GM19438 (cell line): ENCODE measurements at regions not wholly inside any gene's neighbourhood (a gene's known extent, or its start where the extent isn't known, plus 50 kb on each side); places are given as distances from the start of the nearest gene placed in this dataset.

Source experiments
- ATAC-seq: cut with Tn5 transposase; IDR thresholded peaks from one replicate; pipeline ENCODE4 v1.9.1; 2021; ENCODE audit warnings: low read depth; ENCODE audit not compliant: unreplicated experiment

DNA sequence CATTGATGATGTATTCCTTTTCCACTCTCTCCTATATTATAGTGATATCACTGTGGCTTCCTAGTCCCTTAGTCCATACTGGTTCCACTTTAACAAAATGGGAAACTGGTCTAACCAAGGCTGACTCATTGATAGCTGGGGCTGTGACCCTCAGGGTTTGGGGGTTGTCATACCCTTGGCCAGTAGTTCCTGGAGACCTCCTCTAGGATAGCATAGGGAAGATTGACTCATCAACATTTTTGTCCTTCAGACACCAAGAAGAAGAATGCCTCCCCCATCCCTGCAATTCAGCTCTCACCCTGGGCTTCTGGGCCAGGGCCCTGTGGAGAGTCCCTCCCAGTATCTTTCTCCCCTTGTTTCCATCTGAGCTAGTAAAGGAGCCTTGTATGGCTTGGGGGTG, 68.8 kb upstream of the PRPS1 start:
- ATAC-seq, result no peak

- no peak for ATAC-seq
These were observed 68.3 kb upstream of the PRPS1 start for GRCh38 chrX:107560041-107560440.

DNA sequence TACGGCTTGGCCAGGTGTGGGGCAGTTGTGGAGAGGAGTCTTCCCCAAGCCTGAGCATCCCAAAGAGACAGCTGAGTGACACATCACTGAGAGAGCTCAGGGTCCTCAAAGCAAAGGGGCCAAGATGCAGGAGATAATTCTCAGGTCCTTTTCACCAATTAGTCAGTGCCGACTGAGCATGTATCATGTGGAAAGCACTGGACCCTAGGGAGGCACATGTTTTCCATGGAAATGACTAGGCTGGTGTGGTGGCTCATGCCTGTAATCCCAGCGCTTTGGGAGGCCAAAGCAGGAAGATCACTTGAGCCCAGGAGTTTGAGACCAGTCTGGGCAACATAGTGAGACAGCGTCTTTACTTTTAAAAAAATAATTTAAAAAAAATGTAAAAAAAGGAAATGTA, 67.3 kb upstream of the PRPS1 start:
- ATAC-seq, result no peak

DNA sequence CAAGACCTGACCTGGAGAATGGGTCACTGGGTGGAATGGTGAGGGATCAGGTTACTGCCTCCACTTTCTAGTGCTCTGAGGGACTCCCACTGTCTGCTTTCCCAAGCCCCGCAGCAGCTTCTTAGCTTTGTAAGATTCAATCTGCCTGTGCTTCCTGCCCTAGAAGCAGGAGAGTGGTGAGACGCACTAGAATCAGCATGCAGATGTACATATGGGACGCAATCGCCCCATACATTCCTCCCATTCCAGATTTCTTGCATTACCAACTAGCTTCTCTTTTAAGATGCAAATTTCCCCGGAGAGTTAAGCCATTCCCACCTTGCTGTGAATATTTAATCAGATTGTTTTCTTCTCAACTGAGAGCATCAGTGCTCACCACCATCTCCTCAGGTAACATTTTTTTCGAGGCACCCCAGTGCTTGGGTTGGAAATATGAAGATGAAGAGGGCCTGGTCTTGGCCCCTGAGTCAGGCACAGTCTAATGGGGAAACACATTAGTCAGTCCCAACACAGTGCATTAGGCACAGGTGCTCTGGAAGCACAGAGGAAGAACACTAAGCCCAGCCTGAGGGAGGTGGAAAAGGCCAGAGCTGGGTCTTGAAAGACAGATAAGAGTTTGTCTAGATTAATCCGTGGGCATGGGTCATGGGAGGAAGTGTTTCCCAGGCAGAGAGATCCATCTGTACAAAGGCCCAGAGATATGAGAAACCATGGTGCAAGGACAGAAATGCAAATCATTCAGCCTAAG, 66.7 kb upstream of the PRPS1 start:
- ATAC-seq, result no peak

DNA sequence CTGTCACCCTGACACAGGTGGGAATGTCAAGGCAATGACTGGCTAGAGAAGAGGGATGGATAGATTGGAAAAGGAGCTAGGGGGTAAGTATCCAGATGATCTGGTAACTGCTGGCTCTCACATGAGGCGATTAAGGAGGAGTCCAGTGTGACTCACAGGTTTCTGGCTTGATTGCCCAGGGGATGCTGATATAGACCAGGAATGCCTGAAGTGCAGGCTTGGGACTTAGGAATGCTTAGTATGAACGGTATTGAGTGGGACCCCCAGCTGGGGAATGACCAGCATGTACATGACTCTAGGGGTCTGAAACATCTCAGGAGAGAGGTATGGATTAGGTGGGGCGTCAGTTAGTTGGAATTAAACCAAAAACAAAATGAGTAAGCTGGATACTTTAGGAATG, 65.8 kb upstream of the PRPS1 start:
- ATAC-seq, result no peak

GRCh38 chrX:107563824-107564223, 64.5 kb upstream of the PRPS1 start:
- ATAC-seq, result no peak

DNA sequence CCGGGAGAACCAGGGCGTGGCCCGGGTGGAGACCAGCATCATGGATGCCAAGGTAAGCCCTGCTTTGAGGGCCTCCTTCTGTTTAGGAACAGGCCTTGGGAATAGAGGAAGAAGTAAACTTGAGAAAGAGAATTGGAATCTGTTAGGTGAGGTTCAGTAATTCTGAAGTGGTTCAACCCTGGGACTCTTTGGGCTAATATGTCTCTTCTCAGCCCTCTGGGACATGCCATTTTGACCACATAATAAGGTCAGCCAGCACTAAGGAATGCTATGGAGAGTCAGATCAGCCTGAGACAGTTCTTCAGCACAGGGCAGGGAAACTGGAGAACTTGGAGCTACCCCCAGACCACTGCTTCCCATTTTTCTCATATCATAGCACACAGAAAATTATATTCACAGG, 63.3 kb upstream of the PRPS1 start:
- no peak for ATAC-seq

DNA sequence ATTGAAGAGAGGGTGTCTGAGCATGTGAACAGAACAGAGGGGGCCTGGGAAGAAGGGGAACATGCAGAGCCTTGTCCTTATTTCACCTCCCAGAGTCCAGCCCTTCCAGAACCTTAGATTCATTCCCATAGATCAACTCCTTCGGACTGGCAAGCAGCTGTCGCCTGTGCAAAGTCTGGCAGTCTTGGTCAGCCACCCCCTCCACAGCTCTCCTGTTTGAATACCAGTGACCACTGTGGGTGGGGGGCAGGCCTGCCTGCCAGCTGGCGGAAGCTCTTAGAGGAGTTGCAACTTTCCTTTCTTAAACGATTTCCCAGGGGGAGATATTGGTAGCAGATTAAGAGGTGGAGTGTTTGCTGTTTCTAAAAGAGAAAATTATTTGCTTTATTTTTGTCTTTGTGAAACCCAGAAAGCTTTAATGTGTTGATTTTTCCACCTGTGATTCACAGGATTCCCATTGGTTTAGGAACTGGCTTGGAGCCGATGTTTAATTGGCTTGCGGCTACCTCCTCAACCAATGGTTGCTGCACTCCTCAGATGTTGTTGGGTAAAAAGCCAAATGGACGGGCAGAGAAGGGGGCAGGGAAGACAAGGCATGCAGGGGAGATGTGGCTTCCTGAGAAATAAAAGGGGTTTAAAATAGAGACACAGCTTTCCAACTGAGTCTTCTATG, 62.2 kb upstream of the PRPS1 start:
- ATAC-seq, result peak; percentile 94

DNA sequence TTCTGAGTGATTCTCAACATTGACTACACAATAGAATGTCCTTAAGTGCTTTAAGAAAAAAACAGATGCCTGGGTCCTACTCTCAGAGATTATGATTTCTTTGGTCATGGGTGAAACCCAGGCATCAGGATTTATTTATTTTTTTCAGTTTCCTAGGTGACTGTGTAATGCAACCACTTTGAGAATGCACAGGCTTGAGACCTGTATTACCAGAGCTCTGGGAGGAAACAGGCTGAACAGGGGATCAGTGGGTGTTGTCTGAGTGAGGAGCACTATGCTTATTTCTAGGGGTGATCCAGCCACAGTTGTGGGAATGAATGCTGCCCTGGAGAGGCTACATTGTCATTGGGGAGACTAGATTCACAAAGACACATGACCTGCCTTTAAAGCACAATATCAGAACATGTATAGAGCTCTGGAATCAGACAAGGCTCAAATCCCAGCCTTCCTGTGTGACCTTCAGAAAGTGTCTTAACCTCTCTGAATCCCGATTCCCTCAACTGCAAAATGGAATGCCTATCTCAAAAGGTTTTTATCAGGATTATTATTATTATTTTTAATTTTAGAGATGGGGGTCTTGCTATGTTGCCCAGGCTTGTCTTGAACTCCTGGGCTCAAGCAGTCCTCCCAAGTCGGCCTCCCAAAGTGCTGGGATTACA, 61.6 kb upstream of the PRPS1 start:
- ATAC-seq, result no peak

GRCh38 chrX:107567370-107567769, 60.9 kb upstream of the PRPS1 start:
- no peak for ATAC-seq

DNA sequence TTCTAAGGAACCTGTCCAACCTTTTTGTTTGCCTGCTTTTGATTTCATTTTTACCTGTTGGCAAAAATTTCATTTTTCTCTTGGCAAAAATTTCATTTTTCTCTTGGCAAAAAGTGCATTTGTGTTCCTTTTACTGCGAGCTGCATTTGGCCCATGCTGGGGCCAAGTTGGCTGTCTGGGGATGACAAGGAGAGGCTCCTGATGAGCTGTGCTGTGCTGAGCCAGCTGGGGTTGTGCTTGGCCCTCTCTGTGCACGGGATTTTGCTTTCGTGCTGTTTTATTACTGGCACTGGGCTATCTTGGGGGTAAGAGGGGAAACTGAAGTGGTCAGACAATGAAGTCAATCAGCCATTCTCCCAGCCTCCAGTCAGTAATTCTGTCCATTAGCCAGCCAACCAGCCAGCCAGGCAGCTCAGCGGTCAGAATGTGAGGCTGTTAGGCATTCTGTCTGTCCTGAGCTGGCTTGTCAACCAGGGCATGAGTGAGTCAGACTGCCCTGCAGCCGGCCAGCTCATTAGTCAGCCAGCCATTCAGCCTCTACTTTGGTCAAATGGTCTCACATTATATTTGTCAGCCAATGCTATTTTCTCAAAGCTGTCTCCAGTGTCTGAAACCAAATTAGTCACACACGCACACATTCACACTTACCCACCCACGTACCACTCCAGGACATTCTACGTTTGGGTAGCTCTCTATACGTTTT, 56.9 kb upstream of the PRPS1 start:
- ATAC-seq, result no peak

DNA sequence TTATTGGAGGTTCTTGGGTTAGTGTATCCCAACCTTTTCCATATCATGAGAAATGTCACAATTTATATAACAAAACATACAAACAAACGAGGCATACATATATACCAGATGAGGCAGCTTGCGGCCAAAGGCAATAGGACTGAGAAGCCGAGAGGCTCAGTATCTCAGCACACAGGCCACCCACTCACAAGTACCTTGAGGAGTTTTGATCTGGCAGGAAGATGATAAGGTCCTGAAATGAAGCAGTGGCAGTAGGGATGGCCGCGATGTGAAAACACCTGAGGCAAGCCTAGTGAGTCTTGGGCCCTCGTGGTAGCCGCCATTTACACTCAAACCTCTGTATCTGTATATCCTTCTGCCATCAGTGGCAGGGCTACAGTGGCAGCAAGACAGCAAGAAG, 55.3 kb upstream of the PRPS1 start:
- ATAC-seq, result no peak

GRCh38 chrX:107574054-107574683, 54.1 kb upstream of the PRPS1 start:
- ATAC-seq, result no peak

GRCh38 chrX:107574711-107575110, 53.6 kb upstream of the PRPS1 start:
- ATAC-seq, result no peak

GRCh38 chrX:107576392-107576791, 51.9 kb upstream of the PRPS1 start:
- ATAC-seq, result no peak

GRCh38 chrX:107576841-107577240, 51.5 kb upstream of the PRPS1 start:
- no peak for ATAC-seq

- ATAC-seq, result no peak
These were observed 50.4 kb upstream of the PRPS1 start for GRCh38 chrX:107577933-107578332.
